Liver (tissue), 7 donors: ENCODE measurements at regions not wholly inside any gene's neighbourhood (a gene's known extent, or its start where the extent isn't known, plus 50 kb on each side); places are given as distances from the start of the nearest gene placed in this dataset.

Experiments
- DNase-seq: peaks from one replicate; pipeline ENCODE4 v3.0.0-alpha.2; 2017; ENCODE audit warnings: low spot score
- H3K27ac ChIP-seq, 2 donors: one replicate each; pipeline ENCODE4 v1.7.0; 2013; ENCODE audit warnings: inconsistent platforms in 2 of 2, low read length in 2 of 2, control low read depth in 1 of 2, low read depth in 1 of 2, mild to moderate bottlenecking in 1 of 2
- H3K27me3 ChIP-seq, 4 donors: one replicate each; pipeline versions ENCODE4 v1.6.1 to v1.7.0; 2013; ENCODE audit warnings: low read length in 3 of 4, inconsistent platforms in 1 of 4, mild to moderate bottlenecking in 1 of 4, moderate library complexity in 1 of 4; ENCODE audit not compliant: control insufficient read depth in 4 of 4, insufficient read depth in 4 of 4
- H3K36me3 ChIP-seq, 4 donors: one replicate each; pipeline versions ENCODE4 v1.6.1 to v1.7.0; 2013; ENCODE audit warnings: low read length in 3 of 4, mild to moderate bottlenecking in 3 of 4, low read depth in 1 of 4, moderate library complexity in 1 of 4; ENCODE audit not compliant: control insufficient read depth in 4 of 4, insufficient read depth in 3 of 4
- H3K4me1 ChIP-seq, 4 donors: one replicate each; pipeline versions ENCODE4 v1.6.1 to v1.7.0; 2013; ENCODE audit warnings: low read length in 3 of 4, mild to moderate bottlenecking in 3 of 4, moderate library complexity in 1 of 4; ENCODE audit not compliant: control insufficient read depth in 4 of 4, insufficient read depth in 4 of 4
- H3K4me3 ChIP-seq, 3 donors: one replicate each; pipeline versions ENCODE4 v1.6.1 to v1.7.0; 2013; ENCODE audit warnings: low read length in 3 of 3, control low read depth in 1 of 3, low read depth in 1 of 3, mild to moderate bottlenecking in 1 of 3
- H3K9ac ChIP-seq, 2 donors: one replicate each; pipeline ENCODE4 v1.7.0; 2013; ENCODE audit warnings: low read length in 2 of 2, mild to moderate bottlenecking in 2 of 2, moderate library complexity in 2 of 2, control low read depth in 1 of 2, low read depth in 1 of 2
- H3K9me3 ChIP-seq, 4 donors: one replicate each; pipeline versions ENCODE4 v1.6.1 to v1.7.0; 2013; ENCODE audit warnings: low read length in 3 of 4; ENCODE audit not compliant: control insufficient read depth in 4 of 4
- EGR1 ChIP-seq, 2 donors: IDR thresholded peaks; 2 replicates each; pipeline ENCODE4 v1.6.1; 2016 to 2018; ENCODE audit warnings: antibody characterized with exemption in 2 of 2, low read depth in 2 of 2
- FOXA2 ChIP-seq: IDR thresholded peaks from 2 replicates; pipeline ENCODE4 v1.6.1; 2016; ENCODE audit warnings: antibody characterized with exemption
- GABPA ChIP-seq, 2 donors: IDR thresholded peaks in 1 of 2; conservative IDR thresholded peaks in 1 of 2; 2 replicates each; pipeline ENCODE4 v1.6.1; 2016; ENCODE audit warnings: antibody characterized with exemption in 2 of 2, mild to moderate bottlenecking in 1 of 2, moderate library complexity in 1 of 2
- HNF4G ChIP-seq: IDR thresholded peaks from 2 replicates; pipeline ENCODE4 v1.6.1; 2016; ENCODE audit warnings: antibody characterized with exemption
- JUND ChIP-seq, 2 donors: IDR thresholded peaks; 2 replicates each; pipeline ENCODE4 v1.6.1; 2016; ENCODE audit warnings: antibody characterized with exemption in 2 of 2
- NR2F2 ChIP-seq: IDR thresholded peaks from 2 replicates; pipeline ENCODE4 v1.6.1; 2016; ENCODE audit warnings: antibody characterized with exemption
- RAD21 ChIP-seq, 2 donors: IDR thresholded peaks; 2 replicates each; pipeline ENCODE4 v1.6.1; 2016; ENCODE audit warnings: antibody characterized with exemption in 2 of 2, mild to moderate bottlenecking in 2 of 2
- RXRA ChIP-seq, 2 donors: IDR thresholded peaks; 2 replicates each; pipeline ENCODE4 v1.6.1; 2017 to 2018; ENCODE audit warnings: antibody characterized with exemption in 2 of 2, mild to moderate bottlenecking in 1 of 2
- SP1 ChIP-seq: IDR thresholded peaks from 2 replicates; pipeline ENCODE4 v1.6.1; 2018; ENCODE audit warnings: antibody characterized with exemption, mild to moderate bottlenecking
- TAF1 ChIP-seq: conservative IDR thresholded peaks from 2 replicates; pipeline ENCODE4 v1.6.1; 2016; ENCODE audit warnings: antibody characterized with exemption, mild to moderate bottlenecking
- YY1 ChIP-seq: IDR thresholded peaks from 2 replicates; pipeline ENCODE4 v1.6.1; 2016; ENCODE audit warnings: antibody characterized with exemption, mild to moderate bottlenecking
- WGBS: extraction: QIAGEN DNeasy Blood & Tissue Kit; methylation state at CpG from one replicate; pipeline ENCODE4 v1.1.7; 2013; 5-methylcytosine and 5-hydroxymethylcytosine counted together
- TF ChIP-seq, protein P1 (sequence below): IDR thresholded peaks from 2 replicates; pipeline ENCODE4 v1.6.1; 2016; ENCODE audit warnings: antibody characterized with exemption
- TF ChIP-seq, protein P2 (sequence below): IDR thresholded peaks from 2 replicates; pipeline ENCODE4 v1.6.1; 2016; ENCODE audit warnings: antibody characterized with exemption
- TF ChIP-seq, protein P3 (sequence below): IDR thresholded peaks from 2 replicates; pipeline ENCODE4 v1.6.1; 2016; ENCODE audit warnings: antibody characterized with exemption
- donor health status: healthy.
- donor health status: healthy.
- donor health status: healthy.
- donor health status: healthy.

DNA sequence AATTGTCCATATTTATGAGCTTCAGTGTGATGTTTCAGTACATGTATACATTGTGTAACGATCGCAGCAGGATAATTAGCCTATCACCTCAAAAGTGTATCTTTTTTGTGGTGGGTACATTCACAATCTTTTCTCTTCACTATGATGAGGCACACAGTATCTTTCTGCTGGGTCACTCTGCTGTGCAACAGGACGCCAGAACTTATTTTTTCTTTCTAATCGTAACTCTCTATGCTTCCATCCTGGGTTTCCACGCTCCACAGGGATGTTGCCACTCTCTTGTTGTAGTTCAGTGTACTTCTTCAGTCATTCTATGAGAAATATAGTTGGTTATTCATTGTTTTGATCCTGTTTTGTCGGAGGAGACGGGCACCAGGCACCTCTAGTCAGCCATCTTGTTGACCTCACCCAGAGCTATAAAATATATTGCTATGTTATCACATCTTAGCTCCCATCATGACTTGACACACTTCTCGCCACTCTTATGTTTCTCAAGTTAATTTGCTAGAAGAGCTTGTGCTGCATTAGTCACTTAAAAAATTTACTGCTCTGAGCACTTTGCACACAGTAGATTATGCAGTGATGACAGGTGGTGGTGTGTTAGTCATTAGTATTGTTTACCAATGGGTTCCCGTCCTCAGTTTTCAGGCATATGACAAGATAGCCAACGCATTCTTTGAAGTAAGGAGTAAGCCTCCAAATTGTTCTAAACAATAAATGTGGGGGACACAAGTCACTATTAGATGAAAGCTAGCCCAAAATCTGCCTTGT, 1002.7 kb upstream of the PCDH7 start:
- Histone ChIP-seq H3K36me3 (no peaks in the 10 kb centered on the region), H3K4me3 (no peak overlapping the region), H3K27ac (no peak overlapping the region), H3K9me3 (no peaks in the 10 kb centered on the region), H3K27me3 (peaks cover 0 to 4% (median 0%) of the 10 kb centered on the region in 4 donors), H3K9ac (no peak overlapping the region), H3K4me1 (no peaks in the 10 kb centered on the region)
- TF ChIP-seq HNF4G (no peak), YY1 (no peak), SP1 (no peak), TAF1 (no peak), RAD21 (IDR thresholded peaks at IDR 0.05) (no peak), FOXA2 (no peak), GABPA (IDR thresholded peaks at IDR 0.05 in 1 of 2, conservative IDR thresholded peaks at IDR 0.05 in 1 of 2) (no peak), JUND (IDR thresholded peaks at IDR 0.05) (no peak), NR2F2 (no peak), EGR1 (IDR thresholded peaks at IDR 0.05; ENCODE audit: low read depth in 2 of 2) (no peak), RXRA (IDR thresholded peaks at IDR 0.05) (no peak)
- TF ChIP-seq, protein P1, sequence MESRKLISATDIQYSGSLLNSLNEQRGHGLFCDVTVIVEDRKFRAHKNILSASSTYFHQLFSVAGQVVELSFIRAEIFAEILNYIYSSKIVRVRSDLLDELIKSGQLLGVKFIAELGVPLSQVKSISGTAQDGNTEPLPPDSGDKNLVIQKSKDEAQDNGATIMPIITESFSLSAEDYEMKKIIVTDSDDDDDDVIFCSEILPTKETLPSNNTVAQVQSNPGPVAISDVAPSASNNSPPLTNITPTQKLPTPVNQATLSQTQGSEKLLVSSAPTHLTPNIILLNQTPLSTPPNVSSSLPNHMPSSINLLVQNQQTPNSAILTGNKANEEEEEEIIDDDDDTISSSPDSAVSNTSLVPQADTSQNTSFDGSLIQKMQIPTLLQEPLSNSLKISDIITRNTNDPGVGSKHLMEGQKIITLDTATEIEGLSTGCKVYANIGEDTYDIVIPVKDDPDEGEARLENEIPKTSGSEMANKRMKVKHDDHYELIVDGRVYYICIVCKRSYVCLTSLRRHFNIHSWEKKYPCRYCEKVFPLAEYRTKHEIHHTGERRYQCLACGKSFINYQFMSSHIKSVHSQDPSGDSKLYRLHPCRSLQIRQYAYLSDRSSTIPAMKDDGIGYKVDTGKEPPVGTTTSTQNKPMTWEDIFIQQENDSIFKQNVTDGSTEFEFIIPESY = no peak
- 83% methylated on average over 10 of the region's 10 CpGs for WGBS
- no peak for DNase-seq

DNA sequence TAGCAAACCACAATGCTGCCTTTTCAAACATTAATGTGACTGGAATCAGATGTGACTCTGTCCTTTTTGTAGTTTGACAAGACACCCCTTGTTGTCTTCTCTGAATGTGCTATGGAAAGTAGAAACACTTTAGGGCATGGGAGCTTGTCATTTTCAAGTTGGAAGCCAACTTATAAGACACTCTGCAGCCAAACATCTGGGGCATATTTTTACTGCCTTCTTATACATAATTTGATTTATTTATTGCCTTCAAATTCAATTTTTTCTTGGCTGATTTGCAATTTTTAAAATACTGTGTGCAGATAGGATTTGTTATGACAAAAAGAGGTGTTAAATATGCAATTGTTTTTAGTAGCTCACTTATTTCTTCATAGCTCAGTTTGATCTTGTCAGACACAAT, 1002.0 kb upstream of the PCDH7 start:
- TF ChIP-seq YY1 (no peak), EGR1 (IDR thresholded peaks at IDR 0.05; ENCODE audit: low read depth in 2 of 2) (no peak), HNF4G (no peak)
- TF ChIP-seq, protein P2, sequence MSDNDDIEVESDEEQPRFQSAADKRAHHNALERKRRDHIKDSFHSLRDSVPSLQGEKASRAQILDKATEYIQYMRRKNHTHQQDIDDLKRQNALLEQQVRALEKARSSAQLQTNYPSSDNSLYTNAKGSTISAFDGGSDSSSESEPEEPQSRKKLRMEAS = no peak
- H3K9ac ChIP-seq = no peak overlapping the region
- H3K27ac ChIP-seq = no peak overlapping the region
- no peaks in the 10 kb centered on the region for H3K4me1 ChIP-seq
- no peak overlapping the region for H3K4me3 ChIP-seq
- H3K9me3 ChIP-seq = no peaks in the 10 kb centered on the region
- DNase-seq = no peak
- peaks cover 0 to 4% (median 0%) of the 10 kb centered on the region in 4 donors for H3K27me3 ChIP-seq
- H3K36me3 ChIP-seq = no peaks in the 10 kb centered on the region

DNA sequence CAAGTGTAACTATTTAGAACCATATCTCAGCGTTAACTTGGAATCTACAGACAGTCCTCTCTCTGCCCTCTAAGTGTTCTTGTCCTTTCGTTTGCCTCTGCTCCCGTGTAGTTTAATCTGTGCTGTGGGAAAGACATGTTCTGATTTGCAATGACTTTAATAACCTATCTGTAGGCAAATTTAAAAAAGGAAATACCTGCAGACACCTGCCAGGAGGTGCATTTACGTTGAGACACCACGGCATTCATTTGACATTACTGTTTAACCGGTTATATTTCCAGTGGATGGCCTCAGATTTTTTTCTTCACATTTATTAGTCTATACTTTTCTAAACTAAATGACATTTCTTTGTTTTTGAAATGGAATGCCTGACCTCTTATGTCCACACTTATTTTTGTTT, 997.9 kb upstream of the PCDH7 start:
- Histone ChIP-seq H3K27ac (no peak overlapping the region), H3K9me3 (no peaks in the 10 kb centered on the region), H3K4me3 (no peak overlapping the region), H3K27me3 (peaks cover 0 to 4% (median 2%) of the 10 kb centered on the region in 4 donors), H3K36me3 (no peaks in the 10 kb centered on the region), H3K9ac (no peak overlapping the region), H3K4me1 (no peaks in the 10 kb centered on the region)
- DNase-seq = no peak
- WGBS = 76% methylated on average over 6 of the region's 6 CpGs
- TF ChIP-seq RXRA (IDR thresholded peaks at IDR 0.05) = no peak
- TF ChIP-seq, protein P2 = no peak
- TF ChIP-seq, protein P3, sequence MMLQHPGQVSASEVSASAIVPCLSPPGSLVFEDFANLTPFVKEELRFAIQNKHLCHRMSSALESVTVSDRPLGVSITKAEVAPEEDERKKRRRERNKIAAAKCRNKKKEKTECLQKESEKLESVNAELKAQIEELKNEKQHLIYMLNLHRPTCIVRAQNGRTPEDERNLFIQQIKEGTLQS = no peak
